OCI-LY1 (cell line): ENCODE measurements at regions not wholly inside any gene's neighbourhood (a gene's known extent, or its start where the extent isn't known, plus 50 kb on each side); places are given as distances from the start of the nearest gene placed in this dataset.

Experiments
- EZH2 ChIP-seq: fragments of 200-600 bp; sonication (generic), shearing (Covaris generic); IDR thresholded peaks from 2 replicates; pipeline ENCODE4 v1.8.0; 2017; ENCODE audit warnings: borderline replicate concordance, mixed run types, mild to moderate bottlenecking, antibody characterized with exemption, low read length, moderate library complexity, mixed read lengths
- TF ChIP-seq, protein P1 (sequence below): fragments of 200-600 bp; sonication (generic), shearing (Covaris generic); IDR thresholded peaks from 2 replicates; pipeline ENCODE4 v1.5.1; 2017; ENCODE audit warnings: mild to moderate bottlenecking, antibody characterized with exemption, low read length, moderate library complexity, mixed read lengths

DNA sequence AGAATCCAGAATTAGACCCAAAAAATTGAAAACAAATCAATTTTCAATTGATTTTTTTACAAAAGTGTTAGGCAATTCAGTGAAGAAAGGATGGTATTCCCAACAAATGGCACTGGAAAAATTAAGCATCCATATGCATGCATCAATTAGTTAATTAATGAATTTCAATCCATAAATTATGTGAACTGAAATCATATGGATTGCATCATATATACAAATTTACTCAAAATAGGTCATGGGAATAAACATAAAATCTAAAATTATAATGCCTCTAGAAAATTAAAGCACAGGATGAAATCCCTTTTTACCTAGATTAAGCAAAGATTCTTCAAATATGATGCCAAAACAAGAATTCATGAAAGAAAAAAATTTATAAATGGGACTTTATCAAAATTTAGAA is 213.9 kb upstream of the KLHL29 start:
- no peak for TF ChIP-seq EZH2
- TF ChIP-seq, protein P1, sequence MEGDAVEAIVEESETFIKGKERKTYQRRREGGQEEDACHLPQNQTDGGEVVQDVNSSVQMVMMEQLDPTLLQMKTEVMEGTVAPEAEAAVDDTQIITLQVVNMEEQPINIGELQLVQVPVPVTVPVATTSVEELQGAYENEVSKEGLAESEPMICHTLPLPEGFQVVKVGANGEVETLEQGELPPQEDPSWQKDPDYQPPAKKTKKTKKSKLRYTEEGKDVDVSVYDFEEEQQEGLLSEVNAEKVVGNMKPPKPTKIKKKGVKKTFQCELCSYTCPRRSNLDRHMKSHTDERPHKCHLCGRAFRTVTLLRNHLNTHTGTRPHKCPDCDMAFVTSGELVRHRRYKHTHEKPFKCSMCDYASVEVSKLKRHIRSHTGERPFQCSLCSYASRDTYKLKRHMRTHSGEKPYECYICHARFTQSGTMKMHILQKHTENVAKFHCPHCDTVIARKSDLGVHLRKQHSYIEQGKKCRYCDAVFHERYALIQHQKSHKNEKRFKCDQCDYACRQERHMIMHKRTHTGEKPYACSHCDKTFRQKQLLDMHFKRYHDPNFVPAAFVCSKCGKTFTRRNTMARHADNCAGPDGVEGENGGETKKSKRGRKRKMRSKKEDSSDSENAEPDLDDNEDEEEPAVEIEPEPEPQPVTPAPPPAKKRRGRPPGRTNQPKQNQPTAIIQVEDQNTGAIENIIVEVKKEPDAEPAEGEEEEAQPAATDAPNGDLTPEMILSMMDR: no peak
